ENCODE measurements at regions not wholly inside any gene's neighbourhood (a gene's known extent, or its start where the extent isn't known, plus 50 kb on each side); places are given as distances from the start of the nearest gene placed in this dataset.

GRCh38 chr7:18151422-18151821, 123.8 kb upstream of the PRPS1L1 start:
- in situ Hi-C loops (cut with HindIII; ENCODE audit: low sequenced_read_pairs) = no loop called here

GRCh38 chr7:18153183-18153748, 125.6 kb upstream of the PRPS1L1 start:
- in situ Hi-C loops (cut with HindIII; ENCODE audit: low sequenced_read_pairs) = no loop called here

- in situ Hi-C loops (cut with HindIII; ENCODE audit: low sequenced_read_pairs) = no loop called here
These were observed 127.1 kb upstream of the PRPS1L1 start for GRCh38 chr7:18154726-18155125.

- in situ Hi-C loops (cut with HindIII; ENCODE audit: low sequenced_read_pairs) = no loop called here
These were observed 129.6 kb upstream of the PRPS1L1 start for GRCh38 chr7:18157233-18157632.

- in situ Hi-C loops (cut with HindIII; ENCODE audit: low sequenced_read_pairs) = no loop called here
These were observed 135.0 kb upstream of the PRPS1L1 start for GRCh38 chr7:18162657-18163056.

GRCh38 chr7:18163091-18163490, 135.4 kb upstream of the PRPS1L1 start:
- in situ Hi-C loops (cut with HindIII; ENCODE audit: low sequenced_read_pairs) = no loop called here

GRCh38 chr7:18165166-18165565, 137.5 kb upstream of the PRPS1L1 start:
- in situ Hi-C loops (cut with HindIII; ENCODE audit: low sequenced_read_pairs) = no loop called here

- in situ Hi-C loops (cut with HindIII; ENCODE audit: low sequenced_read_pairs) = no loop called here
These were observed 138.4 kb upstream of the PRPS1L1 start for GRCh38 chr7:18166002-18166401.

- in situ Hi-C loops (cut with HindIII; ENCODE audit: low sequenced_read_pairs) = no loop called here
These were observed 140.2 kb upstream of the PRPS1L1 start for GRCh38 chr7:18167815-18168214.

- in situ Hi-C loops (cut with HindIII; ENCODE audit: low sequenced_read_pairs) = no loop called here
These were observed 147.3 kb upstream of the PRPS1L1 start for GRCh38 chr7:18174996-18175395.

GRCh38 chr7:18175801-18176450, 148.3 kb upstream of the PRPS1L1 start:
- in situ Hi-C loops (cut with HindIII; ENCODE audit: low sequenced_read_pairs) = no loop called here

- in situ Hi-C loops (cut with HindIII; ENCODE audit: low sequenced_read_pairs) = no loop called here
These were observed 149.6 kb upstream of the PRPS1L1 start for GRCh38 chr7:18177129-18177814.

- in situ Hi-C loops (cut with HindIII; ENCODE audit: low sequenced_read_pairs) = no loop called here
These were observed 150.4 kb upstream of the PRPS1L1 start for GRCh38 chr7:18177815-18178660.

GRCh38 chr7:18179093-18179492, 151.4 kb upstream of the PRPS1L1 start:
- in situ Hi-C loops (cut with HindIII; ENCODE audit: low sequenced_read_pairs) = no loop called here

GRCh38 chr7:18180685-18181084, 153.0 kb upstream of the PRPS1L1 start:
- in situ Hi-C loops (cut with HindIII; ENCODE audit: low sequenced_read_pairs) = no loop called here

- in situ Hi-C loops (cut with HindIII; ENCODE audit: low sequenced_read_pairs) = no loop called here
These were observed 162.0 kb upstream of the PRPS1L1 start for GRCh38 chr7:18189500-18190126.

- in situ Hi-C loops (cut with HindIII; ENCODE audit: low sequenced_read_pairs) = no loop called here
These were observed 163.7 kb upstream of the PRPS1L1 start for GRCh38 chr7:18191341-18191740.

- in situ Hi-C loops (cut with HindIII; ENCODE audit: low sequenced_read_pairs) = no loop called here
These were observed 164.4 kb upstream of the PRPS1L1 start for GRCh38 chr7:18191862-18192625.

- in situ Hi-C loops (cut with HindIII; ENCODE audit: low sequenced_read_pairs) = no loop called here
These were observed 167.0 kb upstream of the PRPS1L1 start for GRCh38 chr7:18194616-18195015.

GRCh38 chr7:18196638-18197037, 169.0 kb upstream of the PRPS1L1 start:
- in situ Hi-C loops (cut with HindIII; ENCODE audit: low sequenced_read_pairs) = no loop called here
